ENCODE measurements at regions not wholly inside any gene's neighbourhood (a gene's known extent, or its start where the extent isn't known, plus 50 kb on each side); places are given as distances from the start of the nearest gene placed in this dataset.

GRCh38 chr2:215797676-215798075 lies 215.7 kb downstream of the MREG start:
- DNase-seq (ENCODE audit: low spot score) (no peak), FAIRE-seq (no peak), ATAC-seq (no peak)
- ChIA-PET CTCF (ENCODE audit: low intra/inter-chr PET ratio, low total read pairs) (no interaction called here), POLR2A (no interaction called here)
- in situ Hi-C loops (cut with HindIII; ENCODE audit: extremely low pct_ligation_motif_present, low pct_unique_long_range_greater_than_20kb) = loop anchor here (5.0 kb wide), 1 partner anchor 125 kb away; no protein-coding TSS in a partner anchor
- no peak overlapping the region for H2AFZ ChIP-seq (ENCODE audit: low read length)
- H3K27me3 ChIP-seq (ENCODE audit: control insufficient read depth in 1 of 2, insufficient read depth in 2 of 2, low read length in 2 of 2) = no peaks in the 10 kb centered on the region
- peaks cover 43% of the 10 kb centered on the region for H3K4me1 ChIP-seq (ENCODE audit: insufficient read depth, low read length)
- H3K4me3 ChIP-seq (replicated peaks in 1 of 3; ENCODE audit: insufficient read depth in 1 of 3, low read depth in 2 of 3, low read length in 3 of 3) = no peak overlapping the region
- TF ChIP-seq ZGPAT (CRISPR knock-in tag; IDR thresholded peaks at IDR 0.05) (no peak), PAWR (CRISPR knock-in tag; IDR thresholded peaks at IDR 0.05; ENCODE audit: borderline replicate concordance) (no peak)
- H3K27ac ChIP-seq (ENCODE audit: extremely low read length, insufficient read depth, low read length) = no peak overlapping the region
- intact Hi-C loops (cut with micrococcal nuclease; ENCODE audit: unreplicated experiment) = no loop called here
- H3K36me3 ChIP-seq (replicated peaks in 1 of 2; ENCODE audit: control insufficient read depth in 1 of 2, insufficient read depth in 2 of 2, low read length in 2 of 2) = no peaks in the 10 kb centered on the region
- no TSS peak for BruUV-seq (replicated peaks)
- peaks cover 11% of the 10 kb centered on the region for H3K9me3 ChIP-seq (ENCODE audit: low read length)
- no peak overlapping the region for H3K9ac ChIP-seq (ENCODE audit: insufficient read depth, low read depth, low read length)
- H3K4me2 ChIP-seq (ENCODE audit: low read depth, low read length) = no peak overlapping the region
- WGBS (ENCODE audit: low lambda C conversion rate) = 99% methylated on average over 2 of the region's 2 CpGs
- no peaks in the 10 kb centered on the region for H3K79me2 ChIP-seq (ENCODE audit: insufficient read depth, low read length)
- no peaks in the 10 kb centered on the region for H4K20me1 ChIP-seq (ENCODE audit: insufficient read depth, low read length)

GRCh38 chr2:215796140-215796855 lies 217.1 kb downstream of the MREG start:
- Histone ChIP-seq H3K36me3 (replicated peaks in 1 of 2; ENCODE audit: control insufficient read depth in 1 of 2, insufficient read depth in 2 of 2, low read length in 2 of 2) (no peaks in the 10 kb centered on the region), H2AFZ (ENCODE audit: low read length) (peak overlapping the region; percentile 52), H3K27ac (ENCODE audit: extremely low read length, insufficient read depth, low read length) (no peak overlapping the region), H3K4me1 (ENCODE audit: insufficient read depth, low read length) (peaks cover 57% of the 10 kb centered on the region), H3K27me3 (ENCODE audit: control insufficient read depth in 1 of 2, insufficient read depth in 2 of 2, low read length in 2 of 2) (no peaks in the 10 kb centered on the region), H4K20me1 (ENCODE audit: insufficient read depth, low read length) (no peaks in the 10 kb centered on the region), H3K79me2 (ENCODE audit: insufficient read depth, low read length) (no peaks in the 10 kb centered on the region), H3K9ac (ENCODE audit: insufficient read depth, low read depth, low read length) (no peak overlapping the region), H3K9me3 (ENCODE audit: low read length) (no peaks in the 10 kb centered on the region), H3K4me2 (ENCODE audit: low read depth, low read length) (no peak overlapping the region), H3K4me3 (replicated peaks in 1 of 3; ENCODE audit: insufficient read depth in 1 of 3, low read depth in 2 of 3, low read length in 3 of 3) (no peak overlapping the region)
- DNase-seq (ENCODE audit: low spot score) (no peak), FAIRE-seq (no peak), ATAC-seq (no peak)
- POLR2A ChIA-PET = interaction anchor here (1.3 to 2.6 kb wide), 3 partner anchors 103 to 360 kb away, joined by 4 to 11 read pairs (median 5); no protein-coding TSS in a partner anchor
- in situ Hi-C loops (cut with HindIII; ENCODE audit: extremely low pct_ligation_motif_present, low pct_unique_long_range_greater_than_20kb) = loop anchor here (5.0 kb wide), 1 partner anchor 126 kb away; no protein-coding TSS in a partner anchor
- TF ChIP-seq FOXA1 (IDR thresholded peaks at IDR 0.05) (no peak), FOXA1 (CRISPR knock-in tag; IDR thresholded peaks at IDR 0.05) (no peak), ARID2 (CRISPR knock-in tag; IDR thresholded peaks at IDR 0.05; ENCODE audit: borderline replicate concordance) (no peak), ZNF83 (CRISPR knock-in tag; IDR thresholded peaks at IDR 0.05; ENCODE audit: borderline replicate concordance) (no peak), ZNF766 (CRISPR knock-in tag; IDR thresholded peaks at IDR 0.05; ENCODE audit: borderline replicate concordance) (no peak), ISL2 (CRISPR knock-in tag; IDR thresholded peaks at IDR 0.05) (no peak), SOX6 (IDR thresholded peaks at IDR 0.05) (no peak), SOX6 (CRISPR knock-in tag; IDR thresholded peaks at IDR 0.05) (0 out of 2 replicates have a peak, but pooled peaks have one; percentile 13), ATF4 (CRISPR knock-in tag; IDR thresholded peaks at IDR 0.05) (0 out of 4 replicates have a peak, but pooled peaks of 1 of the 2 experiments have one; percentile 12)
- CTCF ChIA-PET (ENCODE audit: low intra/inter-chr PET ratio, low total read pairs) = interaction anchor here (0.5 to 1.1 kb wide), 2 partner anchors 66 to 135 kb away, joined by 3 read pairs; no protein-coding TSS in a partner anchor
- BruUV-seq (replicated peaks) = no TSS peak
- intact Hi-C loops (cut with micrococcal nuclease; ENCODE audit: unreplicated experiment) = no loop called here
- 98% methylated on average over 4 of the region's 4 CpGs for WGBS (ENCODE audit: low lambda C conversion rate)

All from HepG2 (cell line).